Right kidney (tissue), 1 donor: ENCODE measurements at regions not wholly inside any gene's neighbourhood (a gene's known extent, or its start where the extent isn't known, plus 50 kb on each side); places are given as distances from the start of the nearest gene placed in this dataset.
"Not testable (repeated sequence)": the region's sequence is repeated elsewhere in the genome, so short reads cannot be mapped to it uniquely, and the experiment has no call there.

Experiments
- DNase-seq: peaks from one replicate; pipeline ENCODE4 v3.0.0-alpha.2; 2016

DNA sequence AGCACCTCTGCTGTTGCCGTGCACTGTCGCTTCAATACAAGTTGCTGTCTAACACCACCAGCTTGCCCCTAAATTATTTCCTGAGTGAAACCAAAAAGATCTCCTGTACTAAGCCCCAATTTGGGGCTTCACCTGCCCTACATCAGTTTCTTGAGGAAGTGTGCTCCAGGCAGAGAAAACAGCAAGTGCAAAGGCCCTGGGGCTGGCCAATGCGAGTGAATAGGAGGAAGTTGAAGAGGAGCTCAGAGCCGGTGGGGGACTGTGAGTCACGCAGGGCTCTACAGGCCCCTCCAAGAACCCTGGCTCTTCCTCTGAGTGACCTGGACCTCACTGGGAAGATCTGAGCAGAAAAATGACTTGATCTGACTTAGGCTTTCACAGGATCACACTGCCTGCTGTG lies 117.2 kb downstream of the IPO8 start:
- no peak for DNase-seq

GRCh38 chr12:30573145-30573544 lies 122.5 kb downstream of the IPO8 start:
- no peak for DNase-seq

- DNase-seq = no peak
Measured at GRCh38 chr12:30570211-30570890, 125.3 kb downstream of the IPO8 start.

- no peak for DNase-seq
Measured at GRCh38 chr12:30569426-30569825, 126.2 kb downstream of the IPO8 start.

GRCh38 chr12:30568453-30568852 lies 127.2 kb downstream of the IPO8 start:
- DNase-seq = no peak

DNA sequence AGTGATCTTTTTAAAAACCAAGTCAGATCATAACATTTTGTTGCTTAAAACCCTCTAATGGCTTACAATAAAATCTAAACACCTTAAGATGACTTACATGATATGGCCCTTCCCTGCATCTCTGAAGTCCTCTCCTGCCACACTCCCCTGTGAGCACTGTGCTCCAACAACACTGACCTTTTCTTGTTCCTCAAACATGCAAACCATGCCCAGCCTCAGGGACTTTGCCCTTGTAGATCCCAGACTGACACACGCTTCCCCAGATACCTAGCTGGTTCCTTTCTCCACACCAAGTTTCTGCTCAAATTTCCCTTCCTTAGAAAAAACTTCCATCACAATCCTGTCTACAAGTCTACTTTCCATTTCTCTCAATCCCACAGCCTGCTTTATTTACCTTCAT lies 128.6 kb downstream of the IPO8 start:
- no peak for DNase-seq

- DNase-seq = no peak
Measured at GRCh38 chr12:30564394-30564793, 131.3 kb downstream of the IPO8 start.

GRCh38 chr12:30548203-30548602 lies 147.5 kb downstream of the IPO8 start:
- no peak for DNase-seq

DNA sequence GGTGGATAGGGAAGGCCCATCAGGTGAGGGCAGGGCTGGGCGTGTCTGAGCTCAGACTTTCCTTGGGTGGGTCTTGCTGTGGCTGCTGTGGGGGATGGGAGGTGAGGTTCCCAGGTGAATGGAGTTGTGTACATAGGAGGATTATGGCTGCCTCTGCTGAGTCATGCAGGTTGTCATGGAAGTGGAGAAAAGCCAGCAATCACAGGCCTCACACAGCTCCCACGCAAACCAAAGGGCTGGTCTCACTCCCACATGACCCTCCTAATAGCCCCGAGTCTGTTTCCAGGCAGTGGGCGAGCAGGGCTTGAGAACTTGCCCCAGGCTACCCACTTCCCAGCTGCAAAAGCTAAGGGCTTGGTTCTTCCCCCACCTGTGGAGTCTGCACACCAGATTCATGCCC lies 149.5 kb downstream of the IPO8 start:
- DNase-seq = no peak

DNA sequence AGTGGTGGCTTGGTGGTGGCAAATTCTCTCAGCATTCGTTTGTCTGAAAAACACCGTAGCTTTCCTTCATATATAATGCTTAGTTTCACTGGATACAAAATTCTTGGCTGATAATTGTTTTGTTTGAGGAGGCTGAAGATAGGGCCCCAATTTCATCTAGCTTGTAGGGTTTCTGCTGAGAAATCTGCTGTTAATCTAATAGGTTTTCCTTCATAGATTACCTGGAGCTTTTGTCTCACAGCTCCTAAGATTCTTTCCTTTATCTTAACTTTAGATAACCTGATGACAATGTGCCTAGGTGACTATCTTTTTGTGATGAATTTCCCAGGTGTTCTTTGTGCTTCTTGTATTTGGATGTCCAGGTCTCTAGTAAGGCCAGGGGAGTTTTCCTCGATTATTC lies 151.0 kb downstream of the IPO8 start:
- DNase-seq = not testable (repeated sequence)

DNA sequence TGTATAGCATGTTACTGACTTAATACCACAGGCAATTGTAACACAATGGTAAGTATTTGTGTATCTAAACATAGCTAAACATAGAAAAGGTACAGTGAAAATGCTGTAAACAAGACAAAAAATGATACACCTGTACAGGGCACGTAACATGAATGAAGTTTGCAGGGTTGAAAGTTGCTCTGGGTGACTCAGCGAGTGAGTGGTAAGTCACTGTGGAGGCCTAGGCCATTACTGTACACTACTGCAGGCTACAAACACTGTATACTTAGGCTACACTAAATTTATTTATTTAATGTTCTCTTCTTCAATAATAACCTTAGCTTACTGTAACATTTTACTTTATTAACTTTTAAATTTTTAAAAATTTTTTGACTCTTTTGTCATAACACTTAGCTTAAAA lies 158.4 kb downstream of the IPO8 start:
- no peak for DNase-seq

DNA sequence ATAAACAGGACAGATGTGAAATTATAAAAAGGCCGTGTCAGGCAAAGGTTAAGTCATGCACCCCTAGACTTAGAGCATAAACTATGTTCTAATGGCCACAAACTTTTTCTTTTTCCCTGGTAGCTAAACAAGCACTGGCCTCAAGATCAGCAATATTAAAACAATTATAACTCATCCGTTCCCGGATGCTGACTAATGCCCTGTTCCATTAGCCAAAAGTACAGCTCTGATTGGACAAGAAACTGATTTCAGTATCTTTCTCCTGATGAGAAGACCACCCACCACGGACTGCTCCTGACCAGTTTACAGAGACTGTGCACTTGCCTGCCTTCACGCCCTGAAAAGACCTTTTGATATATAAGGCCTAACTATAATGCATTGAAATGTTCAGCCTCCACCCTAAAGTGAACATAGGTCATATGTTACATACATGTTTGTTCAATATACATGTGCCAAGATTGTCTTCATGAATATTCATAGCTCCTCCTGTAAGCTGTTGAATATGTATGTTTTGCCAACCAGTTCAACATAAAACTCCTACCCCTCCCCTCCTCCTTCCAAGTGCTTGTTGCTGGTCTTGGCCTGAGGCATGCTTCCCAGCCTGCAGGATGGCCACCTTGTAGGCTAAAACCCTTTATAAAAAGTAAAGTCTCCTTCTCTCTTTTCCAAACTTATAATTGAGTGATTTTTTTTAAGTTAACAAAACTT lies 162.0 kb downstream of the IPO8 start:
- no peak for DNase-seq

DNA sequence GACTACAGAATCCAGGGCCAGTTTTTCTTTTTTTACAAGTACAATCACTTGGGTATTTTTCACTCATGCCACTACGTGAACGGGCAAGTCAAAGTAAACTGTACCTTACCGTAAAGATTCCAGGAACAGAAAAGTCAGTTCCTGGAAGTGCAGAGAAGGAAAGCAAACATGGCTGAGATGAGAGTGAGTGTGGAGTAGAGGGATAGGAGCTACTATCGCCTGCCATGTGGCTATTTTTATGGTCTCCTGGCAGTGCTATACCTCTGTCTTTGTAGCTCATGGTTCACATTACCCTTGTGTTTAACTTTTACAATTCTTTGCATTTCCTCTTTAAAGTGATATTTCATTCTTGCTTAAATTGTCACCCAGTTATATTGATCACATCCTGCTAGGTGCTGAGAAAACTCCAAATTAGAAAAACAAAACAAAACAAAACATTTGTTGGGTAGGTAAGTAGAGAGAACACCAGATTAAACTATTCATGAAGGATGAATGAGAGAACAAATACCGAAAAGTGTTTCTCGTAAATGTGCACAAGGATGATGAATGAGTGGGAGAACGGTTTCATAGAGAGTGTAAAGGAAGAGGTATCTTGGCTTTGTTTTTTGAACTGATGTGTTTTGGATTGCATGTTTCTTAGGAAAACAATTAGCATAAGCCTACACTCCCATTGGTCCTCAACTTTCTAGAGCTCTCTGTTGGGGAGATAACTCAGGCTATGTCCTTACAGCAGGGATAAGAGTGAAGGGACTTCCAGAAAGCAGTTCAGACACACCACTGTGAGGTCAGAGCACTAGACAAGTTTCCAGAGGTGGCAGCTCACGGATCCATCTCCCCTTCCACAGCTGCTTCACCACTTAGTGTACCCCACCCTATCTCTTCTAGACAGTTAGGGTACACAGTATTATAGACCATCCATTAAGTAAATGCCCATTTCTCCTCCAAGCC lies 163.7 kb downstream of the IPO8 start:
- no peak for DNase-seq

- DNase-seq = no peak
Measured at GRCh38 chr12:30529489-30530269, 166.0 kb downstream of the IPO8 start.

DNA sequence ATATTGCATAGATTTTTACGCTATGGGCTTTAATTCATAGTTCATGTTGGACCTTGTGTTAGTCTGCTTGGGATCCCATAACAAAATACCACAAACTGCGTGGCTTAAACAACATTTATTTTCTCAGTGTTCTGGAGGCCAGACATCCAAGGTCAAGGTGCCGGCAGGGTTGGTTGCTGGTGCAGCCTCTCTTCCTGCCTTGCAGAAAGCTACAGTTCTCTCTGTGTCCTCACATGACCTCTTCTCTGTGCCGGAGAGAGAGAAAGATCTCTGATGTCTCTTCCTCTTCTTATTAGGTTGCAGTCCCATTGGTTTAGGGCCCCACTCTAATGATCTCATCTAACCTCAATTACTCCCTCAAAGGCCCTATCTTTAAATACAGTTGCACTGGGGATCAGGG lies 170.5 kb downstream of the IPO8 start:
- no peak for DNase-seq

- DNase-seq = not testable (repeated sequence)
Measured at GRCh38 chr12:30520285-30520684, 175.4 kb downstream of the IPO8 start.

DNA sequence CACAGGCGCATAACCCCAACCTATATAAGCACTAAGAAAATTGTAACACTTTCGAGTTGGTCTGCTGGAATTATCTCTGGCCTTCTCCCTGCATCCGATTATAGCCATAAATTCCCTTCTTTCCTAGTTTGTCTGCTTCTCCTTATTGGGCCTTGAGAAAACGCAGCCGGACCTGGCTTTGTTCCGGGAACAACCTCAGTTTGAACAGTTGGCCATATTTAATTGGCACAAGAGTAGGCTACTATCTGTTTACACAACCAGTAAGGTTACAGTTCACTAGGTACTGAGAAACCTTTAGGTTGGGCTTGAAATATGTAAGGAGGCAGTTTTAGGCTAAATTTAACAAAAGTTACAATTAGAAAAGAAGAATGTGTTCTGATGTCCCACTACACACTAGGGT lies 176.1 kb downstream of the IPO8 start:
- no peak for DNase-seq

GRCh38 chr12:30517320-30517719 lies 178.3 kb downstream of the IPO8 start:
- no peak for DNase-seq

- peak; percentile 11 for DNase-seq
Measured at GRCh38 chr12:30515351-30515750, 180.3 kb downstream of the IPO8 start.

GRCh38 chr12:30514666-30515065 lies 181.0 kb downstream of the IPO8 start:
- DNase-seq = no peak

GRCh38 chr12:30508205-30508967 lies 187.3 kb downstream of the IPO8 start:
- DNase-seq = no peak

GRCh38 chr12:30507576-30507975 lies 188.1 kb downstream of the IPO8 start:
- DNase-seq = no peak
